Activated CD4-positive, alpha-beta T cell treated with anti-CD3 and anti-CD28 coated beads, Interleukin-10, Interleukin-2, amounts not matched to agents 100 ng/mL and 50 ng/mL, durations not matched to agents 16 hours and 8 hours (primary cell): ENCODE measurements at regions not wholly inside any gene's neighbourhood (a gene's known extent, or its start where the extent isn't known, plus 50 kb on each side); places are given as distances from the start of the nearest gene placed in this dataset.

Experiments
- DNase-seq: peaks from one replicate; pipeline ENCODE4 v3.0.0-alpha.2; 2020

- no peak for DNase-seq
These were observed 182.4 kb downstream of the ANXA2 start for GRCh38 chr15:60215225-60215963.

- no peak for DNase-seq
These were observed 180.6 kb downstream of the ANXA2 start for GRCh38 chr15:60217161-60217560.

DNA sequence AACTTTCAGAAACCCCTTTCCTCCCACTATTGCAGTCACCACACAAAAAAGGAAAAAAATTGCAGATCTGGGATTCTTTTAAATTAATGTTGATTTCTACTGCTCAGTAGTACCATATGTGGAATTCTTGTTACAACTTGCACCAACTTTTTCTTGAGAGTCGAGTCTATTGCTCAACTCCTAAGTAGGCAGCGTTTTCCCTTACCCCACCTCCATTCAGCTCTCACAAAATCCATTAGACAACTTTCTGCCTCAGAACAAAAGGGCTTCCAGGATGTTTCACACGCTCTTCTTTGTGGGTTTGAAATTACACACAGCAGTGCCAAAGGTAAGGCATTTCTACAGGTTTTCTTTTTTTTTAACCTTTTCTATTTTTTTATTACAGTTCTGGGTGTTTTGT lies 179.5 kb downstream of the ANXA2 start:
- DNase-seq, result no peak

- DNase-seq, result no peak
These were observed 177.9 kb downstream of the ANXA2 start for GRCh38 chr15:60219866-60220265.

DNA sequence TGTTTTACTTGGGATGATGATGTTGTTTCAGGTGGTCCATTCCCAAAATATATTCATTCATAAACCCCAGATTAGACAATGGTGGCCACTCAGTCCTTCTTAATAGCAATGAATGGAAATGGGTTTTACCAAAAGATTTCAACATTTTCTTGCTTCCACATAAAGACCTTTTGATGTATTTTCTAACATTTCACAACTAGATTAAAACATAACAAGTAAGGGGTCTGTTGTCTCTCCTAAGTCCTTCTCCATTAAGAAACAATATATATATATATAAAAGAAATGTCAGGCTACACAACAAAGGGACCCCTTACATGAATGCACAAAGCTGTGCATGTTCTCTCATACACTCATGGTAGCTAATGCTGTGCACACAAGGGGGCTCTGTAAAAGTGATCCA lies 176.4 kb downstream of the ANXA2 start:
- DNase-seq, result no peak

DNA sequence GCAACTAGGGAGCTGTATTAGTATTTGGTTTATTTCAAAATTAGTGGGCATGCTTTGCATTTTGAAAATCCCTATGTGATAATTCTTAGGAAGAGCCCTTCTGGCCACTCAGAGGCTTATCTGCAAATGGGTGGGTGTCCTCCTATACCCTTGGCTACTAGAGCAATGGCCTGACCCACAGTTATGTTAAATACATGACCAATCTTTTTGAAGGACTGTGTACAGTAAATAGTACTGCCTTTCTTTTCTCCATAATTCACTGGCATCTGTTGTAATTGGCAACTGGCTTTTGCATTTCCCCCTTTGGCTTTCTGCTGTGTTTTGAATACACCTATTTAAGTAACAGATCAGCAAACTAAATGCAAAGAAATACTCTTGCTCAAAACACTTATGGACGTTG lies 175.4 kb downstream of the ANXA2 start:
- DNase-seq, result no peak

- no peak for DNase-seq
These were observed 174.6 kb downstream of the ANXA2 start for GRCh38 chr15:60223176-60223575.

DNA sequence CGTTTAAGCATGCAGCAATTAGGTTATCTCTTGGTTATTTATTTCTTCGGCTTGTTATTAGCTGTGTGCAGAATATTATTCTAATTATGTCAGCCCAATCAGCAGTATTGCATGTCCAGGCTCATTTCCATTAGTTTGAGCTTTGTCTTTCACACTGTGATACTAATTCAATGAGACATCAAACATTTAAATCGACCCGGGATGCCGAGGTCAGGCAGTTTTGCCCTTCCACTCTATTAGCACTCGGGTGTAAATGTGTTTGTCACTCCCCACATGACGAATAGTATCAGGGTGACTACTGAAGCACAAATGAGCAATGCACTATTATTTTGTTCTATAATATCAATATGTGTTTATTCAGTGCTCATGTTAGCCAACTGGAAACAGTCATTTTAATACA lies 170.9 kb downstream of the ANXA2 start:
- no peak for DNase-seq

DNA sequence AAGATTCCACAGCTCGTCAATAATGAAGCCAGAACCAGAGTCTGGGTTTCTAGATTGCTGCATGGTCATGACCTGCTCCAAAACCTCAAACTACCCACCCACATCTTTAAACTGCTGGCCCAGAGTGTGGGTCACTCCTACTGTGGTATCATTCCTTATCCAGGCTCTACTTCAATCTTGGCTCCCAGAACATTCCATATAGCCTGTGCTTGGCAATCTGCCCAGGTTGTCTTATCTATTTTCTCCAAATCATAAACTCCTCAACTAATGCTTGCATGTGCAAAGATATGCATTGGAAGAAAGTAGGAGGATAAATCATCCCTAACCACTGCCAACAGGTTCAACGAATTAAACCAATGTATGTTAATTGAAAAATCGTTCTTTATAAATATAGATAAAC lies 169.7 kb downstream of the ANXA2 start:
- DNase-seq, result no peak

GRCh38 chr15:60228619-60229018 lies 169.2 kb downstream of the ANXA2 start:
- DNase-seq, result no peak

DNA sequence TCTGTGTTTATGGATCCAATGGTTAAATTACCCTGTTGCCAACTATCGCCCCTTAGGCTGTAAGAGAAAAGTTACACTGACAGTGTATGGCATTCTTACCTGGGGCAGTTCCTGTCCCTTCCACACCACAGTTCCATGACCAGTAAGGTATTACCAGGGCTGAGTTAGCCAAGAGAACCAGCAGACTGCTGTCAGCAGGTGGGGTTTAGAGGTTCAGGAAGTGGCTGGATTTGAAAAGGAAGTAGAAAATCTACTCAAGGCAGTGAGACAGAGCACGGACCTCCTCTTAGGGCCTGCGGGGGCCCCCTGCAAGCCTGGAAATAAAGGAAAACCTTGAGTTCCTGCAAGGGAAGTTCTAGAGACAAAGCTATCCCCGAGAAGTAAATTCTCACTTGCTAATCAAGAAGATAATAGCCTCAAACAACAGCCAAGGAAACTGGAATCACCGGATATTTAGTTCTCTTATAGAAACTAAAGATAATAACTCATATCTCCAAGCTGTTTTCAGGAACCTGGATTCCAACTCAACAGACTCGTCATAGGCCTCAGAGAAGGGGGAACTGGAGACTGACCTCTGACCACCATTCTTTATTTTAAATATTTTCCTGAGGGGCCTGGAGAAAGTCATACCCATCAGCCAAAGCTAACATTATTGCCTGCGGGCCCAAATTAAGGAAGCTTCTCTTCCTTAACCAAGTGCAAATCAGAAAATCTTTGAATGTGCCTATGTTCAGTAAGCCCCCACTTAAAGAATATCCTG lies 161.7 kb downstream of the ANXA2 start:
- no peak for DNase-seq

DNA sequence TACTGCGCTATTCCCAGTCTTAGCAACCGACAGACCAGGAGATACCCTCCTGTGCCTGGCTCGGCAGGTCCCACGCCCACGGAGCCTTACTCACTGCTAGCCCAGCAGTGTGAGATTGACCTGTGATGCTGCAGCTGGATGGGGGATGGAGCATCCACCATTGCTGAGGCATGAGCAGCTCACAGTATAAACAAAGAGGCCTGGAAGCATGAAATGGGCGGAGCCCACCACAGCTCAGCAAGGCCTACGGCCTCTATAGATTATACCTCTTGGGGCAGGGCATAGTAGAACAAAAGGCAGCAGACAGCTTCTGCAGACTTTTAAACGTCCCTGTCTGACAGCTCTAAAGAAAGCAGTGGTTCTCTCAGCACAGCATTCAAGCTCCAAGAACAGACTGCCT lies 160.3 kb downstream of the ANXA2 start:
- no peak for DNase-seq

- no peak for DNase-seq
These were observed 154.0 kb downstream of the ANXA2 start for GRCh38 chr15:60243769-60244168.

- DNase-seq, result no peak
These were observed 153.0 kb downstream of the ANXA2 start for GRCh38 chr15:60244813-60245212.

GRCh38 chr15:60250316-60250715 lies 147.5 kb downstream of the ANXA2 start:
- no peak for DNase-seq

DNA sequence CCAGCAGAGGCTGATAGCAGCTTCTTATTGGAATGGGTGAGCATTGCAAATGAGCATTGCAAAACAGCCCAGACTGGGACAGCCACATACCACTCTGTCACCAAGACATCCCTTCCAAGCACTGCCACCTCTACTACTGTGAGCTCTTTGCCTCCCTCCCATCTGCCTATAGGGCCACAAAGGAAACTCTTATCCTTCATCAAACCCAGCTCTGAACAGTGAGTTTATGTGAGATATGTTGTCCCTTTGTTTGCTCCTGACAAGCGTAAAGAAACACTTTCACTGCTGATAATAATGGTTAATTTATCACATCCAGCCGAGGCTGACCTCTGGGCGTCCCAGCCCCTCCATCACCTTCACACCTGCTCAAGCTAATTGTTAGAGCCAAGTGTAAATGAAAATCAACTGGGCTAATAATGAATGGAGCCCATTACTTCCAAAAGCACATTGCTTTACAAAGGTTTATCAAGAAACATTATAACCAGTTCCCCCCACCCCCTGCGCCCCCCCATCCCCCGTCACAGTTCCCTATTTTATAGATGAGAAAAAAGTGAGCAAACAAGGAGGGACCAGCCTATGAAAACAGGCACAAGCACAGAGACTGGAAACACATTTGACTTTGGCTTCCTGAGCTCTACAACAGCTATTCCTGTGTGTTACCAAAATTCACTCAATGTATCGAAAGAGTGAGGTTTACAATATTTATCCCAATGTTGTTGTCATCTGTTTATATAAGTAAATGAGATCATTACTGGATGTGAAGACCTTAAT lies 146.3 kb downstream of the ANXA2 start:
- DNase-seq, result no peak

- DNase-seq, result no peak
These were observed 143.4 kb downstream of the ANXA2 start for GRCh38 chr15:60254416-60254815.

GRCh38 chr15:60255390-60255789 lies 142.4 kb downstream of the ANXA2 start:
- peak; percentile 92 for DNase-seq

- DNase-seq, result no peak
These were observed 140.1 kb downstream of the ANXA2 start for GRCh38 chr15:60257591-60258159.

GRCh38 chr15:60259469-60259868 lies 138.3 kb downstream of the ANXA2 start:
- no peak for DNase-seq

- DNase-seq, result no peak
These were observed 133.7 kb downstream of the ANXA2 start for GRCh38 chr15:60264088-60264487.

GRCh38 chr15:60264566-60264965 lies 133.2 kb downstream of the ANXA2 start:
- no peak for DNase-seq

DNA sequence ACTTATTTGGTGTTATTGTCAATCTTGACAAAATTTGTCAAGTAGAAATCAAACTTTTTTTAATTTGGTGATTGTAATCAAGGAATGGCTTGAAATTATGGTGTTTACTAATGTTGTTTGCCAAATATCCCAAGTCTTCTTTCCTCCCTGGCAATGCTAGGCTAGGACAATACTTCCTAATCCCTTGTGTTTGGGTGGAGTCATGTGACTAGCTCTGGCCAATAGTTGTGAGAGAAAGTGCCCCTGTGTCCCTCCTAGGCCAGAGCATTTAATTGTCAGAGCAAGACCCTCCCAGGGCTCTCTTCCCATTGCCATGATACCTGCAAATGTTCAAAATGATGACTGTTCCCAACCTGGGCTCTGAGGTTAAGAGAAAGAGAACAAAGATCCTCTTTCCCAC lies 132.7 kb downstream of the ANXA2 start:
- DNase-seq, result no peak
